Smooth muscle cell (in vitro differentiated cells): ENCODE measurements at regions not wholly inside any gene's neighbourhood (a gene's known extent, or its start where the extent isn't known, plus 50 kb on each side); places are given as distances from the start of the nearest gene placed in this dataset.

ENCODE experiments used
- DNase-seq: peaks from one replicate; lab custom pipeline; 2025; ENCODE audit not compliant: unreplicated experiment; lab: John Stamatoyannopoulos, UW
- H2AFZ ChIP-seq: fragments of 200-600 bp; sonication (generic); 2 replicates; pipeline ENCODE4 v1.6.0; 2016; ENCODE audit warnings: antibody characterized with exemption, low read depth, mild to moderate bottlenecking
- H3F3A ChIP-seq: fragments of 200-600 bp; sonication (generic); 2 replicates; pipeline ENCODE4 v1.6.0; 2017; ENCODE audit warnings: antibody characterized with exemption, low read depth
- H3K27ac ChIP-seq: fragments of 200-600 bp; sonication (generic); 2 replicates; pipeline ENCODE4 v1.5.1; 2016; ENCODE audit warnings: low read depth, mild to moderate bottlenecking
- H3K27me3 ChIP-seq: fragments of 200-600 bp; sonication (generic); 2 replicates; pipeline ENCODE4 v1.6.1; 2016; ENCODE audit warnings: low read depth, mild to moderate bottlenecking
- H3K36me3 ChIP-seq: fragments of 200-600 bp; sonication (generic); 2 replicates; pipeline ENCODE4 v1.5.1; 2016; ENCODE audit warnings: low read depth
- H3K4me1 ChIP-seq: fragments of 200-600 bp; sonication (generic); 2 replicates; pipeline ENCODE4 v1.5.1; 2016; ENCODE audit warnings: low read depth
- H3K4me2 ChIP-seq: fragments of 200-600 bp; sonication (generic); 2 replicates; pipeline ENCODE4 v1.6.0; 2016; ENCODE audit warnings: mild to moderate bottlenecking
- H3K4me3 ChIP-seq: fragments of 200-600 bp; sonication (generic); 2 replicates; pipeline ENCODE4 v1.5.1; 2016; ENCODE audit warnings: mild to moderate bottlenecking
- H3K79me2 ChIP-seq: fragments of 200-600 bp; sonication (generic); 2 replicates; pipeline ENCODE4 v1.6.0; 2016; ENCODE audit warnings: low read depth, mild to moderate bottlenecking
- H3K9ac ChIP-seq: fragments of 200-600 bp; sonication (generic); 2 replicates; pipeline ENCODE4 v1.6.0; 2016; ENCODE audit warnings: low read depth
- H3K9me3 ChIP-seq: fragments of 200-600 bp; sonication (generic); replicated peaks from 2 replicates; pipeline ENCODE4 v1.5.1; 2016; ENCODE audit warnings: low read depth
- H4K20me1 ChIP-seq: fragments of 200-600 bp; sonication (generic); 2 replicates; pipeline ENCODE4 v1.6.0; 2016; ENCODE audit warnings: low read depth
- WGBS: methylation state at CpG from one replicate; pipeline ENCODE4 v1.1.7; 2016; ENCODE audit warnings: low lambda C conversion rate; 5-methylcytosine and 5-hydroxymethylcytosine counted together
- TF ChIP-seq, protein P1 (sequence below): fragments of 200-600 bp; sonication (generic); IDR thresholded peaks from 2 replicates; pipeline ENCODE4 v1.5.1; 2017; ENCODE audit warnings: borderline replicate concordance, mild to moderate bottlenecking, antibody characterized with exemption; ENCODE audit not compliant: insufficient read depth, poor library complexity, severe bottlenecking

DNA sequence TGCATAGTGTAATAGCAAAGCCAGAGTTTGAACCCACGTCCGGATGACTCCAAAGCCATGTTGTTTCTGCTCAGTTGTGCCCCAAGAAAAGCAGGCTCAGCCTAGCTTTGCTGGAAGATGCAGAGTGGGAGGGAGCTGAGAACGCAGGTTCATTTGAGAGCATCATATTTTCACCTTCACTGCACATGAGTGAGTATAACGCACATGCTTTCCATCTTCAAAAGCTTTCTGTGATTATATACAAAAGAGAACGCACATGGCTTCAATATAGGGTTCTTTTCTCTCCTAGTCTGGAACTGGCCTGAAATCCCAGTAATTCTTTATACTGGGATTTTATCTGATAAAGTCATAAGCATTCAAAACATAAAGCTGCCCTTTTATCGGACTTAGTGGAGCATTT is 385.5 kb upstream of the CADM1 start:
- H3K4me3 ChIP-seq, result no peak overlapping the region
- TF ChIP-seq, protein P1, sequence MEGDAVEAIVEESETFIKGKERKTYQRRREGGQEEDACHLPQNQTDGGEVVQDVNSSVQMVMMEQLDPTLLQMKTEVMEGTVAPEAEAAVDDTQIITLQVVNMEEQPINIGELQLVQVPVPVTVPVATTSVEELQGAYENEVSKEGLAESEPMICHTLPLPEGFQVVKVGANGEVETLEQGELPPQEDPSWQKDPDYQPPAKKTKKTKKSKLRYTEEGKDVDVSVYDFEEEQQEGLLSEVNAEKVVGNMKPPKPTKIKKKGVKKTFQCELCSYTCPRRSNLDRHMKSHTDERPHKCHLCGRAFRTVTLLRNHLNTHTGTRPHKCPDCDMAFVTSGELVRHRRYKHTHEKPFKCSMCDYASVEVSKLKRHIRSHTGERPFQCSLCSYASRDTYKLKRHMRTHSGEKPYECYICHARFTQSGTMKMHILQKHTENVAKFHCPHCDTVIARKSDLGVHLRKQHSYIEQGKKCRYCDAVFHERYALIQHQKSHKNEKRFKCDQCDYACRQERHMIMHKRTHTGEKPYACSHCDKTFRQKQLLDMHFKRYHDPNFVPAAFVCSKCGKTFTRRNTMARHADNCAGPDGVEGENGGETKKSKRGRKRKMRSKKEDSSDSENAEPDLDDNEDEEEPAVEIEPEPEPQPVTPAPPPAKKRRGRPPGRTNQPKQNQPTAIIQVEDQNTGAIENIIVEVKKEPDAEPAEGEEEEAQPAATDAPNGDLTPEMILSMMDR, result no peak
- no peaks in the 10 kb centered on the region for H3K9me3 ChIP-seq
- 91% methylated on average over 6 of the region's 6 CpGs for WGBS
- no peak overlapping the region for H3K27ac ChIP-seq
- no peak overlapping the region for H3K9ac ChIP-seq
- DNase-seq, result no peak
- no peaks in the 10 kb centered on the region for H3K36me3 ChIP-seq
- no peaks in the 10 kb centered on the region for H3F3A ChIP-seq
- no peak overlapping the region for H2AFZ ChIP-seq
- no peak overlapping the region for H3K4me2 ChIP-seq
- no peaks in the 10 kb centered on the region for H4K20me1 ChIP-seq
- H3K79me2 ChIP-seq, result no peaks in the 10 kb centered on the region
- peaks cover 15% of the 10 kb centered on the region for H3K4me1 ChIP-seq
- no peaks in the 10 kb centered on the region for H3K27me3 ChIP-seq

DNA sequence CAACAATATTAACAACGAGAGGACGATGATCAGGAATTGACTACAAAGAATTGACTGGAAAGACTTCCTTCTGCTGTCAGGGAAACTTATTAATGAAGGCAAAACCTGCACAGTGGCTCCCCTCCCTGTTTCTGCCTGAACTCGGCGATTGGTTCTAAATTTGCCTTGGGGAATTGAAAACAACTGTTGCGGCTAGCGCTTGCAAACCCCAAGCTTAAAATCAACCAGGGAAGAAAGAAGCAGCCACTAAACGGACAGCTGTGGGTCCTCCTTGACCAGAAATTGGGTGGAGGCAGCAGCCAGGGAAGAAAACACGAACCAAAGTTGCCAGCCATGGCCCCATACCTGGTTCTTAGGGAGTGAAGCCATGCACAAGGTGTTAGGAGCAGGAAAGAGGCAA is 383.5 kb upstream of the CADM1 start:
- Histone ChIP-seq H3K27ac (no peak overlapping the region), H3K9me3 (no peaks in the 10 kb centered on the region), H3K27me3 (no peaks in the 10 kb centered on the region), H3K4me1 (peaks cover 17% of the 10 kb centered on the region), H3K79me2 (no peaks in the 10 kb centered on the region), H3K4me2 (no peak overlapping the region), H3K36me3 (no peaks in the 10 kb centered on the region), H3K9ac (no peak overlapping the region), H3F3A (no peaks in the 10 kb centered on the region), H3K4me3 (no peak overlapping the region), H4K20me1 (no peaks in the 10 kb centered on the region), H2AFZ (no peak overlapping the region)
- 86% methylated on average over 8 of the region's 8 CpGs for WGBS
- TF ChIP-seq, protein P1, result no peak
- no peak for DNase-seq

DNA sequence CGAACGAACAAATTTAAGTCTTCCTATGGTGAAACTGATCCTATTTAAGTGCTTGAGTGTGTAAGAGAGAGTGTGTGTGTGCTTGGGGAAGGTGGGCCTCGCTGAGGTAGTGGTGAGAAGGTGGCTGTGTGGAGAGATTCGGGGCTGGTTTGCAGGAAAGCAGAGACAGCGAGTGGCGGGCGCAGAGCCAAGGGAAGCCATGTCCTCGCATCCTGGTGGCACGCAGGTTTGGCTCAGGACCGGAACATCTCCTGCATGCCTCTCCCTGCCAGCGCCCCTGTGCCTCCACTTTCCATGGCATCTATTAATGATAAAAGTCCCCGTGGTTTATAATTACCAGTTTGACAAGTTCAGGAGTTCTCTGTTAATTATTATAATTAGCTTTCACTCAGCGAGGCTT is 383.1 kb upstream of the CADM1 start:
- 95% methylated on average over 13 of the region's 13 CpGs for WGBS
- peaks cover 17% of the 10 kb centered on the region for H3K4me1 ChIP-seq
- no peak overlapping the region for H3K9ac ChIP-seq
- no peaks in the 10 kb centered on the region for H3K36me3 ChIP-seq
- no peak overlapping the region for H3K4me3 ChIP-seq
- no peak for DNase-seq
- TF ChIP-seq, protein P1, result no peak
- no peak overlapping the region for H2AFZ ChIP-seq
- H3K4me2 ChIP-seq, result no peak overlapping the region
- H3K79me2 ChIP-seq, result no peaks in the 10 kb centered on the region
- H3K27me3 ChIP-seq, result no peaks in the 10 kb centered on the region
- no peaks in the 10 kb centered on the region for H3K9me3 ChIP-seq
- no peaks in the 10 kb centered on the region for H4K20me1 ChIP-seq
- H3K27ac ChIP-seq, result no peak overlapping the region
- no peaks in the 10 kb centered on the region for H3F3A ChIP-seq

DNA sequence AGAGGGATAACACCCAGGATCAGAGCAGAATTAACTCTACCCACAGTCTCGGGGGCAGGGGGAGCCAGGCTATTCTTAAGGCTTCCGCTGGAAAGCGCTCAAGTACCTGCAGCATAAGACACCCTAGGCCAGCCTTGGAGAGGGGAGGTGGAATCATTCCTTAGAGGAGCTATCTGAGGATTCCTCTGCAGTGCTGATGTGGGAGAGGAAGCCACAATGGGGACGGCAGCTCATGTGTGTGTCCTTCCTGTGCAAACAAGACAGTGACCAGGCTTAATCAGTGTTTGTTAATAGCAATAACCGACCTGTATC is 382.2 kb upstream of the CADM1 start:
- Histone ChIP-seq H3K36me3 (no peaks in the 10 kb centered on the region), H3K9me3 (no peaks in the 10 kb centered on the region), H3K79me2 (no peaks in the 10 kb centered on the region), H3K4me1 (peaks cover 17% of the 10 kb centered on the region), H4K20me1 (no peaks in the 10 kb centered on the region), H3K27me3 (no peaks in the 10 kb centered on the region), H3F3A (no peaks in the 10 kb centered on the region), H3K4me2 (no peak overlapping the region), H2AFZ (no peak overlapping the region), H3K9ac (no peak overlapping the region), H3K4me3 (no peak overlapping the region), H3K27ac (no peak overlapping the region)
- DNase-seq, result no peak
- TF ChIP-seq, protein P1, result no peak
- 70% methylated on average over 5 of the region's 5 CpGs for WGBS
